Kidney epithelial cell (primary cell): ENCODE measurements at regions not wholly inside any gene's neighbourhood (a gene's known extent, or its start where the extent isn't known, plus 50 kb on each side); places are given as distances from the start of the nearest gene placed in this dataset.

Experiments used
- DNase-seq: peaks from one replicate; pipeline ENCODE4 v3.0.0-alpha.2; 2010; ENCODE audit warnings: low read depth
- H3K27me3 ChIP-seq: 2 replicates; pipeline ENCODE4 v1.6.0; 2011; ENCODE audit warnings: low read length; ENCODE audit not compliant: control insufficient read depth, insufficient read depth
- H3K36me3 ChIP-seq: 2 replicates; pipeline ENCODE4 v1.5.1; 2011; ENCODE audit warnings: low read length; ENCODE audit not compliant: control insufficient read depth, insufficient read depth
- H3K4me3 ChIP-seq: 2 replicates; pipeline ENCODE4 v1.5.1; 2011; ENCODE audit warnings: low read depth, mild to moderate bottlenecking, control low read depth, low read length
- TF ChIP-seq, protein P1 (sequence below): IDR thresholded peaks from 2 replicates; pipeline ENCODE4 v1.5.1; 2011; ENCODE audit warnings: mild to moderate bottlenecking, moderate library complexity, low read length, control low read depth, inconsistent platforms; ENCODE audit not compliant: insufficient read depth, poor library complexity, severe bottlenecking

DNA sequence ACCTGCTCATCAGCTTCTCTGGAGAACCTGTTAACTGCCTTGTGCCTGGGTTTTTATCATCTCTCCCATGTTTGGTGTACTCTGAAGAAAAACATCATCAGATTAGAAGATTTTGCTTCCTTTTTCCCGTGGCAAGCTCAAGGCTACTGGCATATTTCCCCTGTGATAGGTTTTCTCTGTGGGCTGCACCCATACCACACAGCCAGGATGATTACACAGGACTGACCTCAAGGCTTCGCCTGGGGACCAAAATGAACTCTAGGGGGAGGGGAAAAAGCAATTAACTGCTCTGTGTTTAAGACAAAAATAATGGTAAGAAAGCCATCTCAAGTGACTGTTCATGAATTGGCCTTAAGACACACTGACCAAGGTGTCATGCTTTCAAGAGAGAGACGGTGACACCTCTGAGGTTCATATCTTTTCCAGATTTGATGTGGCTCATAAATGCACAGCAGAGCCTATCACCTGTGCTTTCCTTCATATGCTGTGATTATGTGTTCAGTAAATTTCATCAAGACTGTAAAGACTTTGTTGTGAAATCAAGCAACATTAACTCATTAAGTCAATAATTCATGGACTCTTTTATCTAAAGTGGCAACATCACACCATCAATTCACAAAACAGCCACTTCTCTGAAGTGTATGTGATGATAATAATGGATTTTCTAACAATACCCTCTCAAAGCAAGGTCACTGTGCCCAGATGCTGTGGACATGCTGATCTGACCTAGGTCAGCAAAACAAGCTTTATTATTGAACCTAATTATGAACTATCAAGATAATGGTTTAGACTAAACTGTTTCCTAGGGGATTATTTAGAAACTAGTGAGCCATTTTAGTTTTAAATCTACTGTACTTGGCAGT is 427.9 kb downstream of the WDR72 start:
- H3K4me3 ChIP-seq = no peak overlapping the region
- no peaks in the 10 kb centered on the region for H3K27me3 ChIP-seq
- H3K36me3 ChIP-seq = no peaks in the 10 kb centered on the region
- DNase-seq = no peak
- TF ChIP-seq, protein P1, sequence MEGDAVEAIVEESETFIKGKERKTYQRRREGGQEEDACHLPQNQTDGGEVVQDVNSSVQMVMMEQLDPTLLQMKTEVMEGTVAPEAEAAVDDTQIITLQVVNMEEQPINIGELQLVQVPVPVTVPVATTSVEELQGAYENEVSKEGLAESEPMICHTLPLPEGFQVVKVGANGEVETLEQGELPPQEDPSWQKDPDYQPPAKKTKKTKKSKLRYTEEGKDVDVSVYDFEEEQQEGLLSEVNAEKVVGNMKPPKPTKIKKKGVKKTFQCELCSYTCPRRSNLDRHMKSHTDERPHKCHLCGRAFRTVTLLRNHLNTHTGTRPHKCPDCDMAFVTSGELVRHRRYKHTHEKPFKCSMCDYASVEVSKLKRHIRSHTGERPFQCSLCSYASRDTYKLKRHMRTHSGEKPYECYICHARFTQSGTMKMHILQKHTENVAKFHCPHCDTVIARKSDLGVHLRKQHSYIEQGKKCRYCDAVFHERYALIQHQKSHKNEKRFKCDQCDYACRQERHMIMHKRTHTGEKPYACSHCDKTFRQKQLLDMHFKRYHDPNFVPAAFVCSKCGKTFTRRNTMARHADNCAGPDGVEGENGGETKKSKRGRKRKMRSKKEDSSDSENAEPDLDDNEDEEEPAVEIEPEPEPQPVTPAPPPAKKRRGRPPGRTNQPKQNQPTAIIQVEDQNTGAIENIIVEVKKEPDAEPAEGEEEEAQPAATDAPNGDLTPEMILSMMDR = no peak

DNA sequence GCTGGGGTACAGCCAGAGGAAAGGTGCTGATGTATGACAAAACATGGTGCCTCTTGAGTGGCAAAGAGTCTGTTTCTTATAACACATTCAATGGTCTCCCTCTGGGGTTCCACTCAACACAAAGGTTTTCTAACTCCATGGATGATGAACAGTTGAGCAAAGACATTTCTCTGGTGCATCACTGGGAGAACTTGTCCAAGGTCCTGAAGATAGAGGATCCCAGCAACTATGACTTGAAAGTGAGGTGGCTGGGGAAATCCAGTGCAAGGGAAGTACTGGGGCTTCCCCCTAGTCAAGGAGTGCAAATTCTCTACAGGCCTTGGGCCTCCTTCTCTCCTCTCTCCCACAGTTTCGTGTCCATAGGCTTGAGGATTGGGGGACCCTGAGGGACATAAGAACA is 431.1 kb downstream of the WDR72 start:
- Histone ChIP-seq H3K27me3 (no peaks in the 10 kb centered on the region), H3K36me3 (no peaks in the 10 kb centered on the region), H3K4me3 (no peak overlapping the region)
- TF ChIP-seq, protein P1 = no peak
- no peak for DNase-seq

DNA sequence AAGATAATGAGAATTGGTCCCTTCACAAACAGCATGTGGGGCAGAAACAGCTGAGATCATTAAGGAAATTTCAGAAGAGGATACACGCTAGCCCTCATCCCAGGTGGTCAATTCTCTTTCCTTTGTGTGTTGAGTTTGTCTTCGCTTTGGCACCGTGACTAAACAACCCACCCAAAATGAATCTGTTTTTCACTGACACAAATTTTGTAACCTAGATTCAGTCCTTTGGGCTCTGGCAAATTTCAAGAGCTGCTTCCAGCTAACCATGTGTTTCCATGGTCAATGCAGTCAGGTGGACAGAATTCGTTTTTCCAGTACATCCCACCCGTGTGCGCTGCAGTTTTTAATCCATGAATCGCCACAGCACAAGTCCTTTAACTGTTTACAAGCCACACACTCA is 435.4 kb downstream of the WDR72 start:
- TF ChIP-seq, protein P1 = no peak
- Histone ChIP-seq H3K4me3 (no peak overlapping the region), H3K27me3 (no peaks in the 10 kb centered on the region), H3K36me3 (no peaks in the 10 kb centered on the region)
- DNase-seq = no peak

DNA sequence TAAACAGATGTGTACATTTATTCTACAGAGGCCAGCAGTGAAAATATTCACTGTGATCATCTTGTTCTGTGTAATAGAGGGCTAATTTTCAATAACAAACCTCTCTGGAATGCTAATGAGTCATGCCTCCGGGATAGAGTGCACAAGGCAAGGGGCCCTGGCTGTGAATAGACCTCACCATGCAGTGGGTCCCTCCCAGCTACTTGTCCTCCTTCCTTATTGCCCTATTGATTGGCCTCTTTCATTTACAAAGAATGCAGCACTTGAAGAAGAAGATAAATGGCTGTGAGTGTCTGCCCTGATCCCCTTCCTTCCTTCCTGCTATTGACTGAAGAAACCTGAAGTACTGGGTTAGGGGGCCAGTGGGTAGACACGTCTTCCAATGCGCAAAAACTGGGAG is 436.3 kb downstream of the WDR72 start:
- Histone ChIP-seq H3K27me3 (no peaks in the 10 kb centered on the region), H3K36me3 (no peaks in the 10 kb centered on the region), H3K4me3 (no peak overlapping the region)
- DNase-seq = no peak
- TF ChIP-seq, protein P1 = no peak

DNA sequence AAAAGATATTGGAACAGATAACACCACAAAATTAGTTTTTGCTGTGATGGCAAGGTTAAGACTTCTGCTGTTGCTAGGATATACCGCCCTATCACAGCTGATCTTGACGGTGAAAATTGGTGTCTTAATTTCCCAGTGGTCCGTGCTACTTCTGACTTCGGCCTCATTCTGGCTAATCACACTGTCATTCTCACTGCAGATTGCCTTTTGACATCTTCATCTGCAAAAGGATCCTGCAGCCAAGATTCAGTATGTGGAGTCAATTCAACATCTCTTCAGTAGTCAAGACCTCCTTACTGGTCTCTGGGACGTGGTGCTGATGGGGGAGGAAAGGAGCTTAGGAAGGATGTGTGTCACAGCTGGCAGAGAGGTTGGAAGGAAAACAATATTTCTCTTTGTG is 438.6 kb downstream of the WDR72 start:
- H3K4me3 ChIP-seq = no peak overlapping the region
- TF ChIP-seq, protein P1 = no peak
- DNase-seq = no peak
- no peaks in the 10 kb centered on the region for H3K27me3 ChIP-seq
- no peaks in the 10 kb centered on the region for H3K36me3 ChIP-seq

DNA sequence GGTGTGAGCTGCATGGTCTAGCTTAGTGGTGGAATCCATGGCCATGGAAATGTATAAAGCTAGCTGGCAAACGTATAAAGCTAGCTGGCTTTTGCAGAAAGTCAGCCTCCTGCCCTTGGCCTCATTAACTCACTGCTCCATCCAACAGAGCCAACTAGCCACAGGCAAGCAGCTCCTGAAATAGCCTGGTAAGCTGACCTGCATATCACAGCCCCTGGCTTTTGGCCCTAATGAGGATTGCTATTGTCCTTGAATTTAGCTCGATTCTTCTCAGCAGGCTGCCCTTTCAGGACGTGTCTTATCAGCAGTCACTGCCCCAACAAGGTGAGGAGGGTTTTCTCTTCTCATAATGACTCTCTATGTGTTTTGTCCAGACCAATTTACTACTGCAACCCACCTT is 446.8 kb downstream of the WDR72 start:
- H3K36me3 ChIP-seq = no peaks in the 10 kb centered on the region
- no peak for DNase-seq
- H3K27me3 ChIP-seq = no peaks in the 10 kb centered on the region
- TF ChIP-seq, protein P1 = no peak
- no peak overlapping the region for H3K4me3 ChIP-seq
